GM18867 (cell line): ENCODE measurements at regions not wholly inside any gene's neighbourhood (a gene's known extent, or its start where the extent isn't known, plus 50 kb on each side); places are given as distances from the start of the nearest gene placed in this dataset.
"Not testable (repeated sequence)": the region's sequence is repeated elsewhere in the genome, so short reads cannot be mapped to it uniquely, and the experiment has no call there.

Experiments used
- ATAC-seq: cut with Tn5 transposase; IDR thresholded peaks from one replicate; pipeline ENCODE4 v1.9.1; 2021; ENCODE audit warnings: mild to moderate bottlenecking, moderate library complexity; ENCODE audit not compliant: unreplicated experiment

GRCh38 chr9:80516679-80517078 lies 944.9 kb downstream of the TLE4 start:
- ATAC-seq = no peak

DNA sequence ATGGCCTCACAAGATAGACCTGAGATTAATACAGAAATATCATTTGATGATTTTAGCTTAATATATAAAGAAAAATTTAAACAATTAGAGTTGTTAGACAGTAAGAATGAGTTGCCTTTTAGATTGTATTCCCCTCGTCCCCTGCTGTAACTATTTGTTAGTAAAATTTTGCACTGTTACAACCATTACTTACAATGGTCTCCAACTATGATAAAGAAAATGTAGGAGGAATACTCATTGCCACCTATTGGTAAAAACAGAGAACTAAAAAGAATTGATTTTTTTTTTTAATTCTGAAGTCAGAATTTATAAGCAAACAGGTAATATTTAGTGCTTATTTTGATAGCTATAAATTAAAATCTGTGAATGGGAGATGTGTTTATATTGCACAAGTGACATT lies 937.6 kb downstream of the TLE4 start:
- ATAC-seq = no peak

GRCh38 chr9:80507611-80508010 lies 935.8 kb downstream of the TLE4 start:
- no peak for ATAC-seq

- no peak for ATAC-seq
Measured at GRCh38 chr9:80504601-80505230, 933.0 kb downstream of the TLE4 start.

DNA sequence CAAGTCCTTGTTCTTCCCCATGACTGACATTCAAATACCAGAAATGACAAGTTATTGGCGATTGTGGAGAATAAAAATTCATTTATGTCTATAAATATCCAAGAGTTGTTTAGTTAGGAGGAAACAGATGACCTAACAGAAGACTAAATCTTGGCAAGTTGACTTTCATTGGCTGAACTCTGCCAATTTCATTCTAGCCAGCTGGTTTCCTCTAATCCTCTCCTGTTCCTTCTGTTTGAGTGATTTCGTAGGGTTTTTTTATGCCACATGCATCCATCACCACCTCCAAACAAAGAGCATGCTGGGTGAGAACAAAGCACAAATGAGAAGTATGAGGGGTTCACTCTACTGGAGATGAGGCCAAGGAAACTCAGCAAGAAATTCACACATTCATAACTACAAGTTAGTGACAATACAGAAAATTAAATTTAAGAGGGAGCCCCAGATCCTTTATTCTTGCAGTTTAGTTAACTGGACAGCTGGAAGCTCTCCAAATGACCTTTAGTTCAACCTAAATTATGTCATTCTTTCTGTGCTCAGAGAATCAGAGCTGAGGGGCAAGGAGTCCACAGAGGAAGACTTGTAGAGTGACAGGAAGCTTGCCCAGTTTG lies 932.0 kb downstream of the TLE4 start:
- ATAC-seq = no peak

DNA sequence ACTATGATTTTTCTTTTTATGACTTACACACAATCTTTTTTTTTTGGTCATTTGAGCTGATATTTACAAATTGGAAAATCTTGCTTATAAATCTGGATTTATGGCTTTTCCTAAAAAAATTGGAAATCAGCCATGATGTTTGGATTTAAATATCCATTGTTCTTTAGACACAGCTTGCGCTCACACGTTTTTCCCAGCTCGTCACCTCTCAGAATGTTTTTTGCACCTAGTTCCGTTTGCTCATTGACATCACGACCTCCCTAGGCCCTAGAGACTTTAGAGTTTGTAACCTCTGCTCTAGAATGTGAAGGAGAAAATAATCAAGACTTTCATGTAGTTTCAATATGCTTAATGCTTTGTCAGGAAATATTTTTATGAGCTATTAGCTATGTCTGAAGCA lies 930.5 kb downstream of the TLE4 start:
- no peak for ATAC-seq

DNA sequence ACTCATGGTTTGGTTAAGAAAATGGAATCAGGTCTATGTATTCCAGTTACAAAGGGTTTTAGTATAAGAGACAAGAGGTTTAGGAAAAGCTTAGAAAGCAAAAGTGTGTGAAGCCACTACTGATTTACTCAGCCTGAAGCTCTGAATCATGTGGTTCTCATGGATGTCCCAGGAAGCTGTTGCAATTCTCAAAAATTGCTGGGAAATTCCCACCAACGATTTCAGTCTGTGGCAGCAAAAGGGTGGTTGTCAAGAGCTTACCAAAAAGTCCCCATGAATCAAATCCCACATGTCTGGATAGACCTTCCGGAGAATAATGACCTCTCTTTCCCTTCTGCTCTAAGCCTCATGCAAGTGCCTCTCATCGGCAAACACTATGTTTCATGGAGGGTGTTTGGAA lies 929.9 kb downstream of the TLE4 start:
- ATAC-seq = no peak

GRCh38 chr9:80500300-80500699 lies 928.5 kb downstream of the TLE4 start:
- ATAC-seq = no peak

DNA sequence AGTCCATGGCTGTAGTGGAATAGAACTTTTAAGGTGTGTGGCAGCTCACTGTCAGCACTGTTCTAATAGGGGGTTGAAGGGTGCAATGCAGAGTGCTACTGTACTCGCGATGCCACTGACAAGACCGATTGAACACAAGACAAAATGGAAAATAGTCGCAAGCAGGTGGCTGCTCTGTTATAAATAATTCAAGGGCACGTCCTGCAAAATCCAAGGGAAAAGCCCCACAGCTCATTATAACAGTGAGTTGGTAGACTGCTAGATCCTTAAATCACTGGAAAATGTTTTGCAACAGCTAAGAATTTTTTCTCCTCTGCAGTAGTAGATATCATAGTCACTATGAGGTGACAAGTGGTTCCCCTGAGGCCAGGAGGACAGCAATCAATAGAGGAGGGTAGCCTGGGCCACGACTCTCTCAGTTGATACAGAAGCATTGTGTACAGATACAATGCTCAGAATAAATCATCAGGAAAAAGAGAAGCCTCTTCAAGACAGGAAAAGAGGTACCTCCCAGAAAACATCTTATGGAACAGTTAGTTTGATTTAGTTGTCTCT lies 926.3 kb downstream of the TLE4 start:
- no peak for ATAC-seq

- ATAC-seq = no peak
Measured at GRCh38 chr9:80496901-80497556, 925.3 kb downstream of the TLE4 start.

- no peak for ATAC-seq
Measured at GRCh38 chr9:80493258-80493657, 921.5 kb downstream of the TLE4 start.

GRCh38 chr9:80492221-80492620 lies 920.5 kb downstream of the TLE4 start:
- ATAC-seq = no peak

DNA sequence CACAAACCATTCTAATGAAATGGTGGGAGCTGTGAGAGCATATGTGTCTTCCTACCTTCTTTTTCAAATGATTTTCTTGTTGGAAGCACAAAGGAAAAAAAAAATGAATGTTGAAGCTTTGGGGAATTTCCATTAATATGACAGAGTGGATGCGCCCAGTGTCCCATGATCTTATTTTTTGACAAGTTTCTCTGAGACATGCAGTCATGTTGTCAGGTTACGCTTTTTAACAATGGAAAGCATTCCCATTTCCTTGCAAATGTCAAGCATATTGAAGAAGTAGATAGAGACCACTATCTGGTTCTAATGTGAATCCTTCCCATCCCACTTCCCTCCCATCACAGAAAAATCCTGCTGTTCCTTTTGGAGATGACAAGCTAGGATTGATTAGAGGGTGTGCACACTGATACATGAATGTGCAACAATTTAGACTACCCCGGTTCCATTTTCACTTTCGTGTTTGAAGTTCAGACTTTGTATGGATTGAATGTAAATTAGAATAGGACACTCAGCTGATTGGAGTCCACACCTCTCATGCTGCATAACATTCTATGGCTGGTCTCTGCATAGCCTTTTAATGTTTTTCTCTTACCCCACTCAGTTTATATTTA lies 919.4 kb downstream of the TLE4 start:
- ATAC-seq = no peak

GRCh38 chr9:80489329-80489728 lies 917.6 kb downstream of the TLE4 start:
- ATAC-seq = no peak

DNA sequence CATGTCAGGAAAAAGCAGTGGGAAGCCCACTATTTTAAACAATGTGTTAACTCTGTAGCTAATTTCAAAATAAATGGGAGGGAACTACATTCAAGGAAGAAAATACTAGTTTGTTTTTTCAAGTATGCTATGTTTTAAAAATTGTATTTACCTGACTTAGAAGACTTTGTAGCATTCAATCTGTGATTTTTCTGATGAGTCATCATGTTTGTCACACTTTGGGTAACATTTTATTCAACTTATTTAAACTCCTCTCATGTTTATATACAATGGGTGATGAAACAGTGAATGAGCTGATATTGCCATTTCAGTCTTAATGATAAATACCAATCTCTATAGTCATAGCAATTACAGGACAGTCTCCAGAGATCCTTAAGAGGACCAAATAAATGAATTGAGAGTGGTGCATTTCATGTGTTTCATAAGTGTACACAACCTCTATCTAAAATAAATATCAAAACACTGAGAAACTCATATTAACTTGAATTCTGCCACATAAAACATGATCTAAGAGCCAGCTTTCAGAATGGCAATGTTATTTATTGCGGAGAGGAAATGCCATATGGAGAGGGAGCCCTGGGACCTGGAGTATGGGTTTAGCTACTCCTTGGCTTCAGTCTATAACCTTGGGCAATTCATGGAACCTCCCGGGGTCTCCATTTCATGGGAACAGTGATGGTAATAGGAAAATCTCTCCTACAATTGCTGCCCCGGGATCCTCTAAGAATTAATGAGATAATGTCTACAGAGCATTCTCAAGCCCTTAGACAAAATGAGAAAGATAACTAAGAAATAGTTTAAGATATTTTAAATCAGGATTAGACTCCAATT lies 913.9 kb downstream of the TLE4 start:
- no peak for ATAC-seq

DNA sequence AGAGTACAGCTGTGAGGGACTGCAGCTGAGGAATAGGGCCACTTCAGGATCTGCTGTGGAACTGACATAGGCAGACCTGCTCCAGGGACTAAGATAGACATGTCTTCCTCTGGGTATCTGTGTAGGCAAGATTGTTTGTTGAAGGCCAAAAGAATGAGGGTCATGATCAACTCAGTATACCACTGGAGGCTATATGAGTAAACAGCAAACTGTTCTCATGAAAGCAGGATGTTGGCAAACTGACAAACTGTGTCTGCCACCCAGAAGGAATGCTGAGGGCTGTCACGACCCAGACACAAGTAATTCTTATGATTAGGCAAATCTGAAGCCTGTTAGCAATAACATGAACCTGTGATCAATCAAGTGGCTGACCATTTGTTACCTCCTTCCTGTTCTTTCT lies 910.5 kb downstream of the TLE4 start:
- not testable (repeated sequence) for ATAC-seq

DNA sequence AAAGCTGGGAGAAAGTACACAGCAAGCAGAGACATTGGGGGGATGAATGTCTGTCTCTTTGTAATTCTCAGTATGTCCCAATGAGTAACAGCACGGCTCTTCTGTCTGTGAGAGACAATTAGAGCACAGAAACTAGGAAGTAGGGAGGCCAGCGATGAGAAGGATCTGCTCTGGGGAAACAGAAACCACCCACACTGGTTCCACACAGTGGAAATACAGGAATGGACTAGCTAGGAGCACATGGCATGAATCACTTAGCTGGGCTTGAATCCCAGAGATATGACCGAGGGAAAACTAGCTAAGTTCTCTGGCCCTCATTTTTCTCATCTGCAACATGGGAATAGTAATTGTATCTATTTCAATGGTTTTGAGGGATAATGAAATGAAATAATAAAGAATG lies 895.9 kb downstream of the TLE4 start:
- ATAC-seq = no peak

GRCh38 chr9:80465556-80465955 lies 893.8 kb downstream of the TLE4 start:
- ATAC-seq = no peak

DNA sequence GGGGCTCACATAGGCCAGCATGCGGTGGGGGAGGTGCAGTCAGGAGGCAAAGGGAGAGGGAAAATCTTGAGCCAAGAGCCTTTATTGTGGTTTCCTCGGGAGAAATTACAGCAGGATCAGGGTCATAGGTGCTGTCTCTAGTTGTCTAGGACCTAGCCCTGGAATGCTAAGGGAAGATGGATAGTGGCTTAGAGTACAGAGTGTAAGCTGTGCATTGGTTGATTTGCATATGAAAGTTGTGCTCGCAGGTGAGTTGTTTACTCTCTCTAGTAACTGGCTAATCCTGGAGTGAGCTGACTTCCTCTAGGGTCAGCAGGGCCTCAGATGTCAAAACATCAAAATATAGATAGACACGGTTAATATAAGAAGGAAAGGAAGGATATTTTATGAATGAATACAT lies 877.7 kb downstream of the TLE4 start:
- ATAC-seq = no peak

DNA sequence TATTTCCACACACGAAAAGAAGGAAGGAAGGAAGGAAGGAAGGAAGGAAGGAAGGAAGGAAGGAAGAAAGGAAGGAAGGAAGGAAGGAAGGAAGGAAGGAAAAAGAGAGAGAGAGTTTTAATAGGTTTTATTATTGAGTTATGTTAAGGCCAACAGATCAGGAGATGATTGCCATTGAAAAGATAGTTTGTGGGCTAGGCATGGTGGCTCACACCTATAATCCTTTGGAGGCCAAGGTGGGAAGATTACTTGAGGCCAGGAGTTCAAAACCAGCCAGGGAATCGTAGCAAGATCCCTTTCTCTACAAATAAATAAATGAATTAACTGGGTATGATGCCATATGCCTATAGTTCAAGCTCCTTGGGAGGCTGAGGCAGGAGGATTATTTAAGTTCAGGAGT lies 877.2 kb downstream of the TLE4 start:
- ATAC-seq = no peak

GRCh38 chr9:80447876-80448275 lies 876.1 kb downstream of the TLE4 start:
- ATAC-seq = no peak
